ENCODE measurements at regions not wholly inside any gene's neighbourhood (a gene's known extent, or its start where the extent isn't known, plus 50 kb on each side); places are given as distances from the start of the nearest gene placed in this dataset.

GRCh38 chr3:117084739-117085270 is 375.2 kb downstream of the TUSC7 start:
- Histone ChIP-seq H3K27me3 (ENCODE audit: insufficient read depth, low read length) (no peaks in the 10 kb centered on the region), H3K4me3 (ENCODE audit: low read length) (no peak overlapping the region), H3K4me1 (ENCODE audit: insufficient read depth, low read length) (no peaks in the 10 kb centered on the region), H3K9me3 (ENCODE audit: low read depth, low read length) (no peaks in the 10 kb centered on the region)

- no peak overlapping the region for H3K4me3 ChIP-seq (ENCODE audit: low read length)
- H3K4me1 ChIP-seq (ENCODE audit: insufficient read depth, low read length) = no peaks in the 10 kb centered on the region
- no peaks in the 10 kb centered on the region for H3K9me3 ChIP-seq (ENCODE audit: low read depth, low read length)
- H3K27me3 ChIP-seq (ENCODE audit: insufficient read depth, low read length) = no peaks in the 10 kb centered on the region
Observed at GRCh38 chr3:117091676-117092075, 382.1 kb downstream of the TUSC7 start.

GRCh38 chr3:117096549-117096948 is 387.0 kb downstream of the TUSC7 start:
- Histone ChIP-seq H3K4me1 (ENCODE audit: insufficient read depth, low read length) (no peaks in the 10 kb centered on the region), H3K4me3 (ENCODE audit: low read length) (no peak overlapping the region), H3K9me3 (ENCODE audit: low read depth, low read length) (no peaks in the 10 kb centered on the region), H3K27me3 (ENCODE audit: insufficient read depth, low read length) (no peaks in the 10 kb centered on the region)

- Histone ChIP-seq H3K4me3 (ENCODE audit: low read length) (no peak overlapping the region), H3K27me3 (ENCODE audit: insufficient read depth, low read length) (no peaks in the 10 kb centered on the region), H3K4me1 (ENCODE audit: insufficient read depth, low read length) (no peaks in the 10 kb centered on the region)
Observed at GRCh38 chr3:117097351-117097750, 387.8 kb downstream of the TUSC7 start.

GRCh38 chr3:117101697-117102096 is 392.1 kb downstream of the TUSC7 start:
- H3K27me3 ChIP-seq (ENCODE audit: insufficient read depth, low read length) = no peaks in the 10 kb centered on the region
- no peak overlapping the region for H3K4me3 ChIP-seq (ENCODE audit: low read length)
- no peaks in the 10 kb centered on the region for H3K9me3 ChIP-seq (ENCODE audit: low read depth, low read length)
- H3K4me1 ChIP-seq (ENCODE audit: insufficient read depth, low read length) = no peaks in the 10 kb centered on the region

More at GRCh38 chr3:117097351-117097750, 387.8 kb downstream of the TUSC7 start:
- H3K9me3 ChIP-seq (ENCODE audit: low read depth, low read length) = no peaks in the 10 kb centered on the region

GRCh38 chr3:117102426-117102825 is 392.8 kb downstream of the TUSC7 start:
- H3K4me1 ChIP-seq (ENCODE audit: insufficient read depth, low read length) = no peaks in the 10 kb centered on the region
- H3K4me3 ChIP-seq (ENCODE audit: low read length) = no peak overlapping the region
- no peaks in the 10 kb centered on the region for H3K9me3 ChIP-seq (ENCODE audit: low read depth, low read length)

GRCh38 chr3:117103675-117104074 is 394.1 kb downstream of the TUSC7 start:
- Histone ChIP-seq H3K4me3 (ENCODE audit: low read length) (no peak overlapping the region), H3K9me3 (ENCODE audit: low read depth, low read length) (no peaks in the 10 kb centered on the region), H3K4me1 (ENCODE audit: insufficient read depth, low read length) (no peaks in the 10 kb centered on the region), H3K27me3 (ENCODE audit: insufficient read depth, low read length) (no peaks in the 10 kb centered on the region)

More at GRCh38 chr3:117102426-117102825, 392.8 kb downstream of the TUSC7 start:
- H3K27me3 ChIP-seq (ENCODE audit: insufficient read depth, low read length) = no peaks in the 10 kb centered on the region

GRCh38 chr3:117104381-117104780 is 394.8 kb downstream of the TUSC7 start:
- Histone ChIP-seq H3K4me3 (ENCODE audit: low read length) (no peak overlapping the region), H3K9me3 (ENCODE audit: low read depth, low read length) (no peaks in the 10 kb centered on the region), H3K4me1 (ENCODE audit: insufficient read depth, low read length) (no peaks in the 10 kb centered on the region), H3K27me3 (ENCODE audit: insufficient read depth, low read length) (no peaks in the 10 kb centered on the region)

- Histone ChIP-seq H3K9me3 (ENCODE audit: low read depth, low read length) (no peaks in the 10 kb centered on the region), H3K27me3 (ENCODE audit: insufficient read depth, low read length) (no peaks in the 10 kb centered on the region), H3K4me3 (ENCODE audit: low read length) (no peak overlapping the region), H3K4me1 (ENCODE audit: insufficient read depth, low read length) (no peaks in the 10 kb centered on the region)
Observed at GRCh38 chr3:117104792-117105191, 395.2 kb downstream of the TUSC7 start.

- no peaks in the 10 kb centered on the region for H3K9me3 ChIP-seq (ENCODE audit: low read depth, low read length)
- no peak overlapping the region for H3K4me3 ChIP-seq (ENCODE audit: low read length)
- no peaks in the 10 kb centered on the region for H3K27me3 ChIP-seq (ENCODE audit: insufficient read depth, low read length)
- H3K4me1 ChIP-seq (ENCODE audit: insufficient read depth, low read length) = no peaks in the 10 kb centered on the region
Observed at GRCh38 chr3:117105686-117106085, 396.1 kb downstream of the TUSC7 start.

- Histone ChIP-seq H3K4me1 (ENCODE audit: insufficient read depth, low read length) (no peaks in the 10 kb centered on the region), H3K9me3 (ENCODE audit: low read depth, low read length) (no peaks in the 10 kb centered on the region), H3K27me3 (ENCODE audit: insufficient read depth, low read length) (no peaks in the 10 kb centered on the region), H3K4me3 (ENCODE audit: low read length) (no peak overlapping the region)
Observed at GRCh38 chr3:117106396-117106795, 396.8 kb downstream of the TUSC7 start.

GRCh38 chr3:117107946-117108345 is 398.4 kb downstream of the TUSC7 start:
- H3K27me3 ChIP-seq (ENCODE audit: insufficient read depth, low read length) = no peaks in the 10 kb centered on the region
- H3K9me3 ChIP-seq (ENCODE audit: low read depth, low read length) = no peaks in the 10 kb centered on the region
- no peak overlapping the region for H3K4me3 ChIP-seq (ENCODE audit: low read length)
- no peaks in the 10 kb centered on the region for H3K4me1 ChIP-seq (ENCODE audit: insufficient read depth, low read length)

GRCh38 chr3:117109178-117109577 is 399.6 kb downstream of the TUSC7 start:
- Histone ChIP-seq H3K27me3 (ENCODE audit: insufficient read depth, low read length) (no peaks in the 10 kb centered on the region), H3K4me3 (ENCODE audit: low read length) (no peak overlapping the region), H3K4me1 (ENCODE audit: insufficient read depth, low read length) (no peaks in the 10 kb centered on the region), H3K9me3 (ENCODE audit: low read depth, low read length) (no peaks in the 10 kb centered on the region)

- H3K4me1 ChIP-seq (ENCODE audit: insufficient read depth, low read length) = no peaks in the 10 kb centered on the region
- no peaks in the 10 kb centered on the region for H3K9me3 ChIP-seq (ENCODE audit: low read depth, low read length)
- no peak overlapping the region for H3K4me3 ChIP-seq (ENCODE audit: low read length)
- H3K27me3 ChIP-seq (ENCODE audit: insufficient read depth, low read length) = no peaks in the 10 kb centered on the region
Observed at GRCh38 chr3:117114517-117115265, 405.1 kb downstream of the TUSC7 start.

GRCh38 chr3:117117188-117117936 is 407.8 kb downstream of the TUSC7 start:
- no peaks in the 10 kb centered on the region for H3K27me3 ChIP-seq (ENCODE audit: insufficient read depth, low read length)
- no peaks in the 10 kb centered on the region for H3K4me1 ChIP-seq (ENCODE audit: insufficient read depth, low read length)
- no peaks in the 10 kb centered on the region for H3K9me3 ChIP-seq (ENCODE audit: low read depth, low read length)
- H3K4me3 ChIP-seq (ENCODE audit: low read length) = no peak overlapping the region

Data from mononuclear cell (primary cell).